ENCODE measurements at regions not wholly inside any gene's neighbourhood (a gene's known extent, or its start where the extent isn't known, plus 50 kb on each side); places are given as distances from the start of the nearest gene placed in this dataset.

GRCh38 chr9:88813638-88814209 lies 177.5 kb upstream of the S1PR3 start (continued):
- TF ChIP-seq, protein P1, sequence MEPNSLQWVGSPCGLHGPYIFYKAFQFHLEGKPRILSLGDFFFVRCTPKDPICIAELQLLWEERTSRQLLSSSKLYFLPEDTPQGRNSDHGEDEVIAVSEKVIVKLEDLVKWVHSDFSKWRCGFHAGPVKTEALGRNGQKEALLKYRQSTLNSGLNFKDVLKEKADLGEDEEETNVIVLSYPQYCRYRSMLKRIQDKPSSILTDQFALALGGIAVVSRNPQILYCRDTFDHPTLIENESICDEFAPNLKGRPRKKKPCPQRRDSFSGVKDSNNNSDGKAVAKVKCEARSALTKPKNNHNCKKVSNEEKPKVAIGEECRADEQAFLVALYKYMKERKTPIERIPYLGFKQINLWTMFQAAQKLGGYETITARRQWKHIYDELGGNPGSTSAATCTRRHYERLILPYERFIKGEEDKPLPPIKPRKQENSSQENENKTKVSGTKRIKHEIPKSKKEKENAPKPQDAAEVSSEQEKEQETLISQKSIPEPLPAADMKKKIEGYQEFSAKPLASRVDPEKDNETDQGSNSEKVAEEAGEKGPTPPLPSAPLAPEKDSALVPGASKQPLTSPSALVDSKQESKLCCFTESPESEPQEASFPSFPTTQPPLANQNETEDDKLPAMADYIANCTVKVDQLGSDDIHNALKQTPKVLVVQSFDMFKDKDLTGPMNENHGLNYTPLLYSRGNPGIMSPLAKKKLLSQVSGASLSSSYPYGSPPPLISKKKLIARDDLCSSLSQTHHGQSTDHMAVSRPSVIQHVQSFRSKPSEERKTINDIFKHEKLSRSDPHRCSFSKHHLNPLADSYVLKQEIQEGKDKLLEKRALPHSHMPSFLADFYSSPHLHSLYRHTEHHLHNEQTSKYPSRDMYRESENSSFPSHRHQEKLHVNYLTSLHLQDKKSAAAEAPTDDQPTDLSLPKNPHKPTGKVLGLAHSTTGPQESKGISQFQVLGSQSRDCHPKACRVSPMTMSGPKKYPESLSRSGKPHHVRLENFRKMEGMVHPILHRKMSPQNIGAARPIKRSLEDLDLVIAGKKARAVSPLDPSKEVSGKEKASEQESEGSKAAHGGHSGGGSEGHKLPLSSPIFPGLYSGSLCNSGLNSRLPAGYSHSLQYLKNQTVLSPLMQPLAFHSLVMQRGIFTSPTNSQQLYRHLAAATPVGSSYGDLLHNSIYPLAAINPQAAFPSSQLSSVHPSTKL (CRISPR knock-in tag; IDR thresholded peaks at IDR 0.05): peak; percentile 44; the same call in 1 of the 2 replicates
- TF ChIP-seq FOSL2 (CRISPR knock-in tag; IDR thresholded peaks at IDR 0.05) (peak; percentile 77), NR2F1 (CRISPR knock-in tag; IDR thresholded peaks at IDR 0.05) (peak; percentile 70 to 78), ZNF510 (CRISPR knock-in tag; IDR thresholded peaks at IDR 0.05; ENCODE audit: low read depth) (no peak)
- TF ChIP-seq, protein P2, sequence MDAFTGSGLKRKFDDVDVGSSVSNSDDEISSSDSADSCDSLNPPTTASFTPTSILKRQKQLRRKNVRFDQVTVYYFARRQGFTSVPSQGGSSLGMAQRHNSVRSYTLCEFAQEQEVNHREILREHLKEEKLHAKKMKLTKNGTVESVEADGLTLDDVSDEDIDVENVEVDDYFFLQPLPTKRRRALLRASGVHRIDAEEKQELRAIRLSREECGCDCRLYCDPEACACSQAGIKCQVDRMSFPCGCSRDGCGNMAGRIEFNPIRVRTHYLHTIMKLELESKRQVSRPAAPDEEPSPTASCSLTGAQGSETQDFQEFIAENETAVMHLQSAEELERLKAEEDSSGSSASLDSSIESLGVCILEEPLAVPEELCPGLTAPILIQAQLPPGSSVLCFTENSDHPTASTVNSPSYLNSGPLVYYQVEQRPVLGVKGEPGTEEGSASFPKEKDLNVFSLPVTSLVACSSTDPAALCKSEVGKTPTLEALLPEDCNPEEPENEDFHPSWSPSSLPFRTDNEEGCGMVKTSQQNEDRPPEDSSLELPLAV (CRISPR knock-in tag; conservative IDR thresholded peaks at IDR 0.05; ENCODE audit: low read depth): no peak

- POLR2A ChIA-PET: no interaction called here
- DNase-seq (ENCODE audit: low spot score): no peak
- no peak overlapping the region for H3K27ac ChIP-seq (ENCODE audit: extremely low read length, insufficient read depth, low read length)
- CTCF ChIA-PET (ENCODE audit: low intra/inter-chr PET ratio, low total read pairs): no interaction called here
- H3K4me1 ChIP-seq (ENCODE audit: insufficient read depth, low read length): peaks cover 14% of the 10 kb centered on the region
- no peak overlapping the region for H3K4me2 ChIP-seq (ENCODE audit: low read depth, low read length)
- intact Hi-C loops (cut with micrococcal nuclease; ENCODE audit: unreplicated experiment) (no loop called here), in situ Hi-C loops (cut with HindIII; ENCODE audit: extremely low pct_ligation_motif_present, low pct_unique_long_range_greater_than_20kb) (no loop called here)
- H3K79me2 ChIP-seq (ENCODE audit: insufficient read depth, low read length): no peaks in the 10 kb centered on the region
- no peak overlapping the region for H2AFZ ChIP-seq (ENCODE audit: low read length)
- BruUV-seq (replicated peaks): no TSS peak
- 9% methylated on average over 4 of the region's 4 CpGs for WGBS (ENCODE audit: low lambda C conversion rate)
- no peaks in the 10 kb centered on the region for H3K36me3 ChIP-seq (replicated peaks in 1 of 2; ENCODE audit: control insufficient read depth in 1 of 2, insufficient read depth in 2 of 2, low read length in 2 of 2)
- no peaks in the 10 kb centered on the region for H4K20me1 ChIP-seq (ENCODE audit: insufficient read depth, low read length)
- no peak for ATAC-seq
- H3K9ac ChIP-seq (ENCODE audit: insufficient read depth, low read depth, low read length): no peak overlapping the region
- peaks cover 0 to 3% of the 10 kb centered on the region in 2 experiments; a peak in 1 of 5 replicates for H3K27me3 ChIP-seq (ENCODE audit: control insufficient read depth in 1 of 2, insufficient read depth in 2 of 2, low read length in 2 of 2)
- no peak overlapping the region for H3K4me3 ChIP-seq (replicated peaks in 1 of 3; ENCODE audit: insufficient read depth in 1 of 3, low read depth in 2 of 3, low read length in 3 of 3)
- no peak for FAIRE-seq
- no peaks in the 10 kb centered on the region for H3K9me3 ChIP-seq (ENCODE audit: low read length)
- no peak for TF ChIP-seq ZNF256 (CRISPR knock-in tag; conservative IDR thresholded peaks at IDR 0.05)
- TF ChIP-seq ZNF652 (CRISPR knock-in tag; IDR thresholded peaks at IDR 0.05; ENCODE audit: borderline replicate concordance, low read depth): no peak
- TF ChIP-seq ZNF782 (CRISPR knock-in tag; IDR thresholded peaks at IDR 0.05; ENCODE audit: borderline replicate concordance): no peak
- TF ChIP-seq ZHX2 (IDR thresholded peaks at IDR 0.05; ENCODE audit: low read depth): no peak
- no peak for TF ChIP-seq ZHX2 (CRISPR knock-in tag; IDR thresholded peaks at IDR 0.05; ENCODE audit: borderline replicate concordance)
- TF ChIP-seq ZNF816 (CRISPR knock-in tag; IDR thresholded peaks at IDR 0.05; ENCODE audit: borderline replicate concordance): no peak
- TF ChIP-seq EZH2 (conservative IDR thresholded peaks at IDR 0.05; ENCODE audit: low read depth, low read length): no peak
These were observed 176.7 kb upstream of the S1PR3 start for GRCh38 chr9:88814577-88814976.
